Cardiac muscle cell (in vitro differentiated cells and primary cell): ENCODE measurements at regions not wholly inside any gene's neighbourhood (a gene's known extent, or its start where the extent isn't known, plus 50 kb on each side); places are given as distances from the start of the nearest gene placed in this dataset.
"Not testable (repeated sequence)": the region's sequence is repeated elsewhere in the genome, so short reads cannot be mapped to it uniquely, and the experiment has no call there.

Experiments used
- DNase-seq, 2 donors: peaks; one replicate each; pipeline versions ENCODE4 v3.0.0 to v3.0.0-alpha.2; 2010 to 2017; ENCODE audit warnings: low read depth in 1 of 2, low spot score in 1 of 2
- H3K27ac ChIP-seq: fragments of 200-600 bp; sonication (generic); 2 replicates; pipeline ENCODE4 v1.5.1; 2016
- H3K27me3 ChIP-seq: fragments of 200-600 bp; sonication (generic); 2 replicates; pipeline ENCODE4 v1.6.0; 2016; ENCODE audit warnings: control low read depth
- H3K36me3 ChIP-seq: fragments of 200-600 bp; sonication (generic); 2 replicates; pipeline ENCODE4 v1.5.1; 2016; ENCODE audit warnings: control low read depth
- H3K4me1 ChIP-seq: fragments of 200-600 bp; sonication (generic); 2 replicates; pipeline ENCODE4 v1.8.1; 2017; ENCODE audit warnings: low read depth, mild to moderate bottlenecking, mixed run types
- H3K4me3 ChIP-seq: fragments of 200-600 bp; sonication (generic); 2 replicates; pipeline ENCODE4 v1.5.1; 2016; ENCODE audit warnings: mild to moderate bottlenecking
- H3K9me3 ChIP-seq: fragments of 200-600 bp; sonication (generic); 2 replicates; pipeline ENCODE4 v1.5.1; 2017; ENCODE audit warnings: low read depth, mild to moderate bottlenecking, control low read depth
- CTCF ChIP-seq: IDR thresholded peaks from 2 replicates; pipeline ENCODE4 v1.5.1; 2012; ENCODE audit warnings: low read depth, mild to moderate bottlenecking, low read length

- no peak for TF ChIP-seq CTCF
Observed at GRCh38 chr6:174036-174435, 118.3 kb upstream of the DUSP22 start.

GRCh38 chr6:175680-176079 lies 116.6 kb upstream of the DUSP22 start:
- Histone ChIP-seq H3K4me3 (no peak overlapping the region), H3K4me1 (no peaks in the 10 kb centered on the region), H3K9me3 (no peaks in the 10 kb centered on the region), H3K36me3 (no peaks in the 10 kb centered on the region), H3K27me3 (no peaks in the 10 kb centered on the region), H3K27ac (no peak overlapping the region)
- no peak for DNase-seq
- no peak for TF ChIP-seq CTCF

More at GRCh38 chr6:174036-174435, 118.3 kb upstream of the DUSP22 start:
- DNase-seq, result no peak
- Histone ChIP-seq H3K27ac (no peak overlapping the region), H3K4me1 (no peaks in the 10 kb centered on the region), H3K36me3 (no peaks in the 10 kb centered on the region), H3K4me3 (no peak overlapping the region), H3K27me3 (no peaks in the 10 kb centered on the region), H3K9me3 (no peaks in the 10 kb centered on the region)

GRCh38 chr6:176766-177165 lies 115.5 kb upstream of the DUSP22 start:
- DNase-seq, result no peak
- no peak for TF ChIP-seq CTCF
- Histone ChIP-seq H3K36me3 (no peaks in the 10 kb centered on the region), H3K27ac (no peak overlapping the region), H3K27me3 (no peaks in the 10 kb centered on the region), H3K4me1 (no peaks in the 10 kb centered on the region), H3K9me3 (no peaks in the 10 kb centered on the region), H3K4me3 (no peak overlapping the region)

GRCh38 chr6:178119-178518 lies 114.2 kb upstream of the DUSP22 start:
- H3K4me1 ChIP-seq, result no peaks in the 10 kb centered on the region
- no peak overlapping the region for H3K4me3 ChIP-seq
- no peaks in the 10 kb centered on the region for H3K27me3 ChIP-seq
- H3K9me3 ChIP-seq, result no peaks in the 10 kb centered on the region
- no peak for TF ChIP-seq CTCF
- no peak for DNase-seq
- H3K27ac ChIP-seq, result no peak overlapping the region
- H3K36me3 ChIP-seq, result no peaks in the 10 kb centered on the region

GRCh38 chr6:178929-179328 lies 113.4 kb upstream of the DUSP22 start:
- not testable (repeated sequence) for H3K4me1 ChIP-seq, DNase-seq, H3K27me3 ChIP-seq, H3K9me3 ChIP-seq, H3K36me3 ChIP-seq, H3K27ac ChIP-seq, H3K4me3 ChIP-seq

GRCh38 chr6:179340-179950 lies 112.8 kb upstream of the DUSP22 start:
- H3K4me3 ChIP-seq, result no peak overlapping the region
- H3K27ac ChIP-seq, result no peak overlapping the region
- no peak for DNase-seq
- H3K27me3 ChIP-seq, result no peaks in the 10 kb centered on the region
- TF ChIP-seq CTCF, result no peak
- no peaks in the 10 kb centered on the region for H3K9me3 ChIP-seq
- H3K36me3 ChIP-seq, result no peaks in the 10 kb centered on the region
- no peaks in the 10 kb centered on the region for H3K4me1 ChIP-seq

GRCh38 chr6:180091-180694 lies 112.1 kb upstream of the DUSP22 start:
- H3K4me3 ChIP-seq, H3K4me1 ChIP-seq, H3K27me3 ChIP-seq, H3K27ac ChIP-seq, DNase-seq, H3K36me3 ChIP-seq, H3K9me3 ChIP-seq: not testable (repeated sequence)
